Loucy (cell line): ENCODE measurements at regions not wholly inside any gene's neighbourhood (a gene's known extent, or its start where the extent isn't known, plus 50 kb on each side); places are given as distances from the start of the nearest gene placed in this dataset.

ENCODE experiments used
- CTCF ChIP-seq: fragments of 200-600 bp; sonication (generic); conservative IDR thresholded peaks from 2 replicates; pipeline ENCODE4 v1.5.1; 2014; ENCODE audit warnings: mild to moderate bottlenecking, antibody characterized with exemption, low read length
- EZH2phosphoT487 ChIP-seq: fragments of 200-600 bp; IDR thresholded peaks from 2 replicates; pipeline ENCODE4 v1.6.1; 2018; ENCODE audit warnings: antibody characterized with exemption, mild to moderate bottlenecking, moderate library complexity, borderline replicate concordance

GRCh38 chr9:33731142-33731541 is 64.2 kb upstream of the PRSS3 start:
- TF ChIP-seq EZH2phosphoT487 (no peak), CTCF (no peak)
